ENCODE measurements at regions not wholly inside any gene's neighbourhood (a gene's known extent, or its start where the extent isn't known, plus 50 kb on each side); places are given as distances from the start of the nearest gene placed in this dataset.
A peak's percentile ranks its signal among the peaks of the same experiment; 100 is the strongest.

GRCh38 chr1:67555461-67556296, 125.5 kb upstream of the SERBP1 start:
- H3K4me2 ChIP-seq (ENCODE audit: insufficient read depth, insufficient read length, low read length): no peak overlapping the region
- Mint-ChIP-seq H3K9me3 (no peaks in the 10 kb centered on the region), H3K27ac (peak overlapping the region in 1 of 3 experiments; percentile 33; a peak in 1 of 7 replicates), H3K4me3 (no peak overlapping the region), H3K36me3 (ENCODE audit: insufficient read depth in 1 of 3, low read depth in 3 of 3) (no peaks in the 10 kb centered on the region), H3K4me1 (0 out of 4 replicates have a peak, but pooled peaks cover 0 to 10% of the 10 kb centered on the region in 2 experiments), H3K27me3 (ENCODE audit: low read depth) (peaks cover 26% of the 10 kb centered on the region)
- H4K20me1 ChIP-seq (ENCODE audit: control insufficient read depth, insufficient read depth, insufficient read length): no peaks in the 10 kb centered on the region
- H3K79me1 ChIP-seq (ENCODE audit: insufficient read depth, low read depth, low read length, poor library complexity, severe bottlenecking): no peaks in the 10 kb centered on the region
- no peak overlapping the region for H2AFZ ChIP-seq (ENCODE audit: low read length)
- no peak overlapping the region for H4K8ac ChIP-seq (replicated peaks; ENCODE audit: insufficient read length, low read depth, low read length)
- no peak overlapping the region for H2BK5ac ChIP-seq (ENCODE audit: insufficient read length, low read length)
- peak; percentile 41 for DNase-seq
- no peak overlapping the region for H3K56ac ChIP-seq (ENCODE audit: insufficient read length, low read depth, low read length)
- H3K79me2 ChIP-seq (ENCODE audit: insufficient read depth, low read length): no peaks in the 10 kb centered on the region
- H3K9ac ChIP-seq (ENCODE audit: extremely low read depth, insufficient read length, low read length): no peak overlapping the region
- no peak overlapping the region for H2AK5ac ChIP-seq (ENCODE audit: insufficient read length, low read length)
- no peak overlapping the region for H4K91ac ChIP-seq (ENCODE audit: insufficient read length, low read depth, low read length)
- no peak overlapping the region for H2BK12ac ChIP-seq (ENCODE audit: insufficient read length, low read depth, low read length)
- TF ChIP-seq CTCF (conservative IDR thresholded peaks at IDR 0.05): no peak
- no peaks in the 10 kb centered on the region for H3K4me1 ChIP-seq (ENCODE audit: insufficient read depth, low read length)
- no peak overlapping the region for H2BK120ac ChIP-seq (ENCODE audit: low read depth, low read length, poor library complexity, severe bottlenecking)
- H2BK15ac ChIP-seq (ENCODE audit: low read depth, low read length): no peak overlapping the region
- H3K27me3 ChIP-seq (ENCODE audit: insufficient read depth, low read length): peaks cover 2% of the 10 kb centered on the region; the same call in 1 of the 2 replicates
- no peak overlapping the region; the same call in 1 of the 2 replicates for H3K14ac ChIP-seq (ENCODE audit: insufficient read depth, low read length)
- no CpG with 5 or more reads among the region's 15 CpGs for WGBS (ENCODE audit: extremely low coverage, insufficient read length, low lambda C conversion rate)
- no peak overlapping the region for H2BK20ac ChIP-seq (ENCODE audit: low read depth, low read length, poor library complexity, severe bottlenecking)
- no peak overlapping the region for H3T11ph ChIP-seq (ENCODE audit: low read length)
- no peaks in the 10 kb centered on the region for H3K23me2 ChIP-seq (ENCODE audit: insufficient read length, low read depth, low read length, poor library complexity, severe bottlenecking)
- no peak overlapping the region for H3K23ac ChIP-seq (ENCODE audit: insufficient read length, low read depth, low read length)
- H3K18ac ChIP-seq (ENCODE audit: insufficient read length, low read depth, low read length): no peak overlapping the region
- no peak overlapping the region for H4K5ac ChIP-seq (ENCODE audit: insufficient read length, low read depth, low read length)
- no peak overlapping the region for H3K4ac ChIP-seq (ENCODE audit: low read depth, low read length)
- no peaks in the 10 kb centered on the region for H3K9me3 ChIP-seq (ENCODE audit: control insufficient read depth, low read depth, low read length)
- H3K27ac ChIP-seq (ENCODE audit: insufficient read length, low read depth, low read length): no peak overlapping the region

Measured in H9 (cell line).